Stimulated activated CD4-positive, alpha-beta T cell treated with anti-CD3 and anti-CD28 coated beads, TNF-alpha, amount 100 ng/mL, for 24 hours (primary cell): ENCODE measurements at regions not wholly inside any gene's neighbourhood (a gene's known extent, or its start where the extent isn't known, plus 50 kb on each side); places are given as distances from the start of the nearest gene placed in this dataset.

ENCODE experiments used
- DNase-seq, 3 experiments: peaks; one replicate each; pipeline ENCODE4 v3.0.0-alpha.2; 2020; ENCODE audit warnings: low read depth in 3 of 3

GRCh38 chr5:174235221-174236011 is 189.9 kb downstream of the NSG2 start:
- DNase-seq, result no peak

DNA sequence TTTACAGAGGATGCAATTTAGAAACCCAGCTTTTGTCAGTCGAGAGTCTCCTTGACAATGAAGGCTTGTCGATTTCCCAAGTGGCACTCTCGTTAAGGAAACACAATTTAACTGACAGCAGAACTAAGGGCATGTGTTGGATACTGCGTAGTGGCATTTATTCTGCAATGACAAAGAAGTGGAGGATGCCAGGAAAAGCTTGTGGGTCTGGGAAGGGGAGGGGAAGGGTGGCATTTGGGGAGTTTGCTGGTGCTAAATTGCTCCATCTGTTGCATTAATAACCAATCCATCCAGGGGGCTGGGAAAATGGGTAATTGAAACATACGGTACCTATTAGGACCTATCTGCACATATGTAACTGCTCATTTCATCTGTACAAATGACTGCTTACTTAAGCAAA is 190.6 kb downstream of the NSG2 start:
- no peak for DNase-seq

- no peak for DNase-seq
Observed at GRCh38 chr5:174239718-174240117, 194.2 kb downstream of the NSG2 start.

GRCh38 chr5:174242573-174242972 is 197.1 kb downstream of the NSG2 start:
- DNase-seq, result no peak

GRCh38 chr5:174243904-174244303 is 198.4 kb downstream of the NSG2 start:
- DNase-seq, result no peak

GRCh38 chr5:174245516-174246075 is 200.1 kb downstream of the NSG2 start:
- no peak for DNase-seq

DNA sequence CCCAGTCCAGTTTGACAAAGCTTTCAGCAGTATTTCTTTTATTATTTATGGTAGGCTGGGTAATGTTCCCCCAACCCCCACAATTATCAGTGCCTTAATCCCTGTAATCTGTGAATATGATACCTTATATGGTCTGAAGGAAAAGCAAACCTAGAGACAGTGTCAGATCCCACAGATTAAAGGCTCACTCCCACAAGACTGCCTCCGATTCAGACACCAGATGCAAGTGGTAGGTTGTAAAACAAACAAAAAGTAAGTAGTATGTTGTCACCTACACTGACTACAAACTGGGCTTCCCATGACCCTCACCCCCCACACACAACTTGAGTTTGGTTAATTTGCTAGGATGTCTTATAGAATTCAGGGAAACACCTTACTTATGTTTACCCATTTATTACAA is 201.2 kb downstream of the NSG2 start:
- DNase-seq, result no peak

GRCh38 chr5:174247301-174247700 is 201.8 kb downstream of the NSG2 start:
- no peak for DNase-seq

DNA sequence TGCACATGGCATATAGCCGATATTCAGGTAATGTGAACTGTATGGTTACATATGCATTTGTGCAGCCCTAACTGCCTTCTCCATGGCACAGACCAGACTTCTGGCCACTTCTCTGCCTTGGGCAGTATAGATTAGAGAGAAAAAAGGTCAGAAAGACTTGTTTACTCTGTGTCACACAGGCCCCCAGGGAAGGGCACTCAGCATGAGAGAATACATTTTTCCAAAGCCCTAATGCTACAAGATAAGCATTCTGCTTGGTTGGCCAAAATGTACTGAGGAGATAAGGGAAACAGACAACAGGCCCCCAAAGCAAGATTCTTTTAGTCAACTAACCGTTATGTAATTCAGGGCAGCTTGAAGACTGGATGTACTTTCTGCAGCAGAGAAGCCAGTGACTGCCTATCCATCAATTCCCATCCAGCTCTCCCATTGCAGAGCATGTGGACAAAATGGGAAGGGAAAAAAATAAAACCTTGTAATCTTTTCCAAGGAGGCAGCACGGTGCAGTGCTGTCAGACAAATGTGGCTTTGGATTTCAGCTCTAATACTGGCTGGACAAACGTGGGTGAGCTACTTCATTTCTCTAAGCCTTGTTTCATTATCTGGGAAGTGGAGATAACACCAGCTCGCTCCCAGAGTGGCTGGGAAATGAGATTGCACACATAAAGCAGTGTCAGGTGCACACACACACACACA is 205.9 kb downstream of the NSG2 start:
- no peak for DNase-seq

DNA sequence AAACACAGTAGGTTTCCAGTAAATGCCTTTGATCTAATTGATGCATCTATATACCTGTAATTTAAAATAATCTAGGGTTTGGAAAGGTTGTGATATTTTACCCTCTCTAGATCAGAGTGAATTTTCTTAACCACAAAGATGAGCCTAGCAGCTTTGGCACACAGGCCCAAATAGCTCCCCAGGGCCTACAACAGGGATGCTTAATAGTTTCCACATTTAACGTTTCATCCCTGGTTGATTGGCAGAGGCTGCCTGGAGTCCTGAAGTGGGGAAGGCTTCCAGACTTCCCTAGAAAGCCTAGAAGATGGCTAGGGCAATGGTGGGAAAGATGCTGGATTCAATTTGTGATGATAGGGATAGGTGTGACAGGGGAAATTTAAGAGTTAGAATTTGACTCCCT is 206.6 kb downstream of the NSG2 start:
- no peak for DNase-seq

GRCh38 chr5:174259696-174260420 is 214.4 kb downstream of the NSG2 start:
- no peak for DNase-seq

DNA sequence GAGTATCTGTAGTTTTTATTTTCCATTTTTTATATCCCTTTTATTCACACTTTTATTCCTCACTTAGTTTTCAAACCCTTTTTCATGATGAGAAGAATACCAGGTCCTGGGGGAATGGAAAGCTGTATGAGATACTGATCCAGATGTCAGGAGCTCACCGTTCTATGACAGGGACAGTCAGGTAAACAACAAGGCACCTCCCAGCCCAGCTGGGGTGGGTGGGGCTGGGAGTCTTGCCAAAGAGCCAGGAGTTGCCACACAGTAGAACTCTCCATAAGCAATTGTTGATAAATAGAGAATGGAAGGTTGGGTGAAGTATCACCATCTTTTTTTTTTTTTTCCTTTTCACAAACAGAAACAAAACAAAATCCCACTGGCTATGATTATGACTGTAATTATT is 225.8 kb downstream of the NSG2 start:
- no peak for DNase-seq

DNA sequence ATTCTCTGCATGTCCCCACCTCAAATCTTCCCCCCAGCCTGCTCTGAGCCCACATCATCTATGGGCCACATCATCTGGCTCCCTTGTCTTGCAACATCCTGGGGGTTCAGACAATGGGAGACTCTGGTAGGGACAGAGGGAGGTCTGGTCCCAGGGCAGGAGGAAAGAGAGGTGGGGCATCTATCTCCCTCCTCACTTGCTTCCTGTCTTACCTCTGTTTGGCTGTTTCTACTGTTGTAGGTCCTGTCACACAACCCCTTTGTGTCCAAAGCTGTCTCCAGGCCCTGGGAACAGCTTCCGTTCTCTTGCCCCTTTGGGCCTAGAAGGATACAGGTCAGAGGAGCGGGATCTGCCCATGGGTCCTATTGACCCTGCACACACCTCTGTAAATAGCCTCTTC is 227.2 kb downstream of the NSG2 start:
- DNase-seq, result no peak

DNA sequence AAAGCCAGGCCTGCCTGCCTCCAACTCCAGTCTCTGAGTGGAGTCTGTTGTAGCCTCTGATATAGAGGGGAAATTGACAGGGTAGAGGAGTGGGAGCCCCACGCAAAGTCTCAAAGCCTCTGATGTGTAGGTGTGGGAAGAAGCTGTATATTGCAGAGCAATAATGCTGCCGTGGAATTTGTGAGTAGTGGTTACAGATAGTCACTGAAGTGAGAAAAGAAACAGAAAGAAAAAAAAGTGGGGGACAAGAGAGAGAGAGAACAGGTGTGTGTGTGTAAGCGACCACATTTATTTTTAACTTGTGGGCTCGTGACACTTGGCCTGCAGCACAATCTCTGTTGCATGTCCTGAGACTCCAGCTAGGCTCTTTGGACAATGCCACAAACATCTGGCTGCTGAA is 227.8 kb downstream of the NSG2 start:
- DNase-seq, result no peak

GRCh38 chr5:174275959-174276358 is 230.5 kb downstream of the NSG2 start:
- no peak for DNase-seq

DNA sequence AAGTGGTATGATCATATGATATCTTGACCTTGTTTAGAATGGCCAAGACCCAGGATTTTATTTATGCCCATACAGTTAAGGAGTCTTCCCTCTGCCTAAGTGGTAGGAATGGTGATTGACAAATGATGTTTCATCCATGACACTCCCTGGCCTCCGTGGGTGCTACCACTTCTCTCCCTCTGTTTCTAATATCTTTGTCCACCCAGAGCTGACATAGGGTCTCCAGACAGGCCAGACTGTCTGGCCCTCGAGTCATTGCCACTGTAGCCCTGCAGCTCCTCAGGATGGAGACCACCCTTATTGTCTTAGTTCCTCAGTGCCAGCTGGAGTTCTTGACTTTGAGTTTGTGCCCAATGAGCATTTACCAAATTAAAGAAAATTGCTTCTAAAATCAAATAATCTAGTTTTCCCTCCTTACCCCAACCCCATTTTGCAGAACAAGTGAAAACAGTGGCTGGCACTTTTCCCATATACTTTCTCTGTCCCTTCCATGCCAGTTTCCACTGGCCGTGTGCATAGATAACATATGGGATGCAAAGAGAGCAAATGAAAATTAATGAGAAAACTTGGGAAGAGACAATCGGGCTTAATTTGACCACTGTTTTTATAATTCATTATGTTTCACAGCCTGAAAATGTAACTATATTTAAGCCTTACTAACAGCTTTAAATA is 235.7 kb downstream of the NSG2 start:
- DNase-seq, result no peak

DNA sequence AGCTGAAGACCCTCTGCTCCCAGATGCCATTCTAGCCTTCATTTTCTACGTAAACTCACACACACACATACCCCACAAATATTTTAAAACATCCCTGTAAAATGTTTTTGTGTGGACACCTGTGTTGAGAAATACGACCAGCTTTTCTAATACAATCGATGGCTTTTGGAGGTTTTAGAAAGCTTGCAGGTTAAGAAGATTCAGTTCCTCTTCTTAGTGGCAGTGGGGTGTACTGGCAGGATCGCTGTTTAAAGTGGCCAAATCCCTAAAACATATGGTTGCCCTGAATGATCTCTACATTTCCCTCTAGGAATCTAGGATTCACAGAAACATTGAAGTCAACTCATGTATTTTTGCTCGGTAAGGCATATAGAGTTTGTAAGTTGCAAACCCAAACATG is 236.3 kb downstream of the NSG2 start:
- DNase-seq, result no peak

GRCh38 chr5:174282391-174282790 is 236.9 kb downstream of the NSG2 start:
- no peak for DNase-seq

DNA sequence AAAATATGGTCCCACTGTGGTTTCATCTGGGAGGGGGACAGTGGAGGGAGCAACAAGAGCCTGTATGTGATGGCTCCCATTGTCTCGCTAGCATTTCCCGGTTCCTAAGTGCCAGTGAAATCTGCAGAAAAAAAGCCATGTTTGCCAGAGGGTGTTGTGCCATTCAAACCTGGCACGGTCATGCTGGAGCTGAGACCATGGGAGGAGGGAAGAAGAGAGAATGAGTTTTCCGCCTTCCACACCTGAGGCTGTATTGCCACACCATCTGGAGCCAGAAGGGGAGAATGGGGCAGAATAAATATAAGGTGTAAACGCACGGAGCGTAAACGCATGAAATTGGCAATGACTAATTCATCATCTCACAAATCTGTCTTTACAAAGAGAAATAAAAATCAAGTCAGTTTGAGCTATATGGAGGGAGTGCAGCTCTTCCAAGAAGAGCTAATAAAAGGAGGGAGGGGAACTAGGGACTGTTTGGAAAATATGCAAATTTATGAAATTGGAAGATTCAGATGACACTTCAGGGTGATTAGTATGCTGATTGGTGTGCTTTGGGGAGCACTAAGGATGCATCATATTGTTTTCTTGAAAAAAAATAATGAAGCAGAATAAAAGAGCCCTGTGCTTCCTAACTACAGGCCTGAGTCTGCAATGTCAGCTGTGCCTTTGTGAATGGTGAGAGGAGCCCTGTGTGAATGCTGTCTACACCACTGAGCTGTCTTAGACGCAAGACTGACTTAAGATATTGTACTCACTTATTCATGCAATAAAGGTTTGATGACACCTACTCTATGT is 237.9 kb downstream of the NSG2 start:
- no peak for DNase-seq

DNA sequence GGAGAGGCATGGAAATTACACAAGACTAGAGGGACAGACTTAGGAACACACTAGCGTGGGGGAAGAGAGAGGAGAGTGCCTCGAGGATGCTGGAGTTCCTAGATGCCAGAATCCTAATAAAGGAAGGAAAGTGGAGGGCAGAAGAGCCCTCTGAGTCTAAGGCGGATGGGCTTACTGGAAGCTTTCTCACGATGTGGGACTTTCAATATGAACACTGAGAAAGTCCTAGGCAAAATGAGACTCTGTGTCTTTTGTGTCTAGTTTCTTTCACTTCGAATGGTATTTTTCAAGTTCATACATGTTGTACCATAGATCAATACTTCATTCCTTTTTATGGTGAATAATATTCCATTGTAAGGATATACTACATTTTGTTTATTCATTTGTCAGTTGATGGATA is 239.4 kb downstream of the NSG2 start:
- no peak for DNase-seq

GRCh38 chr5:174287761-174288160 is 242.3 kb downstream of the NSG2 start:
- no peak for DNase-seq
